GM19468 (cell line): ENCODE measurements at regions not wholly inside any gene's neighbourhood (a gene's known extent, or its start where the extent isn't known, plus 50 kb on each side); places are given as distances from the start of the nearest gene placed in this dataset.
"Not testable (repeated sequence)": the region's sequence is repeated elsewhere in the genome, so short reads cannot be mapped to it uniquely, and the experiment has no call there.

Source experiments
- ATAC-seq: cut with Tn5 transposase; IDR thresholded peaks from one replicate; pipeline ENCODE4 v1.9.1; 2021; ENCODE audit warnings: mild to moderate bottlenecking, moderate library complexity, moderate number of reproducible peaks; ENCODE audit not compliant: unreplicated experiment; ENCODE audit errors: extremely low read depth

DNA sequence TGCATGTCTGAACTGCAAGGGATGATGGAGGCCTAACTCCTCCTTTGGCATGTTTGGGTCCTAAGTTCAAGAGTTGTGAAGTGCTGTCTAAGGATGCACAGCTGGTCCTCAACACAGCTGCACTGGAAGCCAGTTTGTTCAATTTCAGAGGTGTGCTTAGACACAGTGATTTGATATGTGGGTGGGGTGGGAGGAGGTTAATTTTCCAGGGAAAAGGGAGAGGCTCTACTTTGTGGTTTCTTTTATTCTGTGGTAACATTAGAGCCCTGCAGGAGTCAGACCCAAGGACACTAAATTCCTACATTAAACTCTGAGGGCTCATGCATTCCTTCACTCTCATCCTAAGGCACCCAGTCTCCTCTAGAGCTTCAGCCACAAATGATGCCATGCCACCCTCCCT lies 188.4 kb upstream of the MAST4 start:
- no peak for ATAC-seq

DNA sequence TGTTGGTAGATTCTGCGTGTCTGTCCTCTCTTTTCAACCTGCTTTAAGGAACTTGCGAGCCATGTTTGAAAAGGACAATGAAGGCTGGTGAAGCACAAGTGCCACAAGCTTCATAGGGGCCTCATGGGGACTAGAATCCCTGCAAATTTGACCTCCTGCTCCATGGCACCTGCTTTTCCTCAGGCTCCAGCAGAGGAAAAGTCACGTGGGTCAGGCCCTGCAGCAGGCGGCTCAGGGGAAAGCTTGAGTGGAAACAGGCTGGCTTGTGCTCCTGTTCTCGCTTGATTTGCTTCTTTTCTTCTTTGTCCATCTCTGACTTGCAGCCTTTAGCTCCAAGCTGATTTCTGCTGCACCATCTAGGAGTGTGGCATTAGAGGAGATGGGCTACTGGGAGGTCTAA lies 187.6 kb upstream of the MAST4 start:
- ATAC-seq, result no peak

DNA sequence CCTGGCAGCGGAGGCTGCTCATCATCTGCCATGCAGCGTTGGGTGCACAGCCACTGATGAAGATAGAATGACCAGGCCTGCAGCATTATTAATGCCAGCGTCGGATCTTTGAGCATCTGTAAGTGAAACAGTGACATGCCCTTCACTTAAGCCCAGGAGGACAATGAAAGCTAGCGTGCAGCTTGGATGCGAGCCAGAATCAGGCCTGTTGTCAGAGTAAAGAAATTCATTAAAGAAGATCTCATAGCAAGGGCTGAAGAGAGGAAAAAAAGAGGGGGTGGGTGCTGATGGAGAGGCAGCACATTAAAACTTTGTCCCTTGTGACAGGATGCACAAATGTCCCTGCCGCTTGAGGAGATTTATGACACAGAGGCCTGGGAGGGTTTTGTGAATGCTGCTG lies 186.1 kb upstream of the MAST4 start:
- no peak for ATAC-seq

DNA sequence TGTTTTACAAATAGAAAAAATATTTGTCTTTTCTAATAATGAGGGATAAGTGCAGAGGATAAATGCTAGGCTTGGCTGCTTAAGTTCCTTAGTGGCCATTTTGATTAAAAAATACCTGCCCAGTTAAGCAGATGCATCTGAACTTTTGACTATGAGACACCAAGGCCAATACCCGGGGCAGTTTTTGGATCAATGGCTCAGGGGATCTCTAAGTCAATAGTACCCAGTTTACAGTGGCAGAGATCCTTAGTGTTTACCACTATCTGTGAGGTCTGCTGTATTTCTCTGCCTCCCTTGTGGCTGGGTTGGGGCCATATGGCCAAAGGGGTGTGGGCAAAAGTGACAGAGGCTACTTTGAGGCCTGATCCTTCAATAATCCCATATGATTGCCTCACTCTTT lies 184.5 kb upstream of the MAST4 start:
- ATAC-seq, result no peak

DNA sequence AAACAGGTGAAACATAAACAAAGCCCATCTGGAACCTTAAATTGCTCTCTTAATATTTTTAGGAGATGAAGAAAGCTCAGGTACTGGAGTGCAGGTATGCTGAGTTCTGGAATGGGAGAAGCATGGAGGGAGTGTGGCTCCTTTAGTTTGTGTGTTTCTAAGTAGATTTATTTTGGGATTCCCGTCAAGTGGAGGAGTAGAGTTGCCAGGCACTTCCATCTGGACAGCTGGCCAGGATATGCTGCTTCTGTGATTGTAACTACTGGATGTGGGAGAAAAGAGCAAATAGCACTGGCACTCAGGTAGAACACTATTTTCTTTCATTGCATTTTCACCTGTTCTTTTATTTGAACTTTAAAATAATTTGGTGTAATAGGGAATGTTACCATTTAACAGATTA lies 182.3 kb upstream of the MAST4 start:
- no peak for ATAC-seq

DNA sequence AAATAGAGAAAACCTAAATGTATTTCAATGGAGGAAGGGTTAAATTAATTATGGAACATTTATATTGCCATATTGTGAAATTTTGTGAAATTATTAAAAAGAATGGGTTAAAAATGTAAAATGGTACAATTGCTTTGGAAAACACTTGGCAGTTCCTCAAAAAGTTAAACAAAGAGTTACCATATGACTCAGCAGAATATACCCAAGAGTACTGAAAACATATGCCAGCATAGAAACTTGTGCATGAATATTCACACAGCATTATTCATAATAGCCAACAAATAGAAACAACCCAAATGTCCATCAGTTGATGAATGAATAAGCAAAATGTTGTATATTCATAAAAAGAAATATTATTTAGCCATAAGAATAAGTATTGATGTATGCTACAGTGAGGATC lies 181.0 kb upstream of the MAST4 start:
- no peak for ATAC-seq

DNA sequence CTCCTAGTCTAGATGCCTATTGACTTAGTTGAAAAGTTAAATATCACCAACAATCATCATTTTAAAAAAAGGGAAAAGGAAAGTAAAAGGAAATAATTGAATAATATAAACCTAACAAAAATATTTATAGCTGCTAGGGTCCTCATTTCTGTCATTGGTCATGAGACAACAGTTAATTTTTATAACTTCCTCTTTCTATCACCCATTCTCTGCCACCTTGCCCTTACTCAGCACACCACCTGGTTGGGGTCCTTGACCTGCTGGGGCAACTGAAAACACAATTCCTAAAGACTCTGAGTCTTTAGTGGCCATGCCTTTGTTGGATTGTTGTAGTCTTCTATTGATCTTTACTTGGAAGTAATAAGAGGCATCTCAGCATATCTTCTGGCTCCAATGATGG lies 179.5 kb upstream of the MAST4 start:
- ATAC-seq, result no peak

DNA sequence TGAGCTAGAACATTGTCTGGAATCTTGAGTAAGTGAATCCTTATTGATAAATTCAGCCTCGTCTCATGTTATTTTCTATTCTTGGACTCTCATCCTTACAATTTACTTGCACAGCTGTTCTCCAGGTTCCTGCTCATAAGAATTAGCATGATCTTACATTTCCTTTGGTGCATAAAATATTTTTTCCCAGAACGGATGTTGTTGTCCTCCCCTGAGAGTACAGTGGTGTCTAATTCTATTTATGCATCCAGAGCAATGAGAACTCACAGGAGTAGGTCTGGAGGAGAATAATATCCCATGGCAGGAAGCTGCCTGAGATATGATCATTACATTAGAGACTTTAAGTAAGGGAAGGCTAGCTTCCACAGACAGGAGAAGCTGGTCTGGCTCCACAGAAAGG lies 178.4 kb upstream of the MAST4 start:
- ATAC-seq, result no peak

DNA sequence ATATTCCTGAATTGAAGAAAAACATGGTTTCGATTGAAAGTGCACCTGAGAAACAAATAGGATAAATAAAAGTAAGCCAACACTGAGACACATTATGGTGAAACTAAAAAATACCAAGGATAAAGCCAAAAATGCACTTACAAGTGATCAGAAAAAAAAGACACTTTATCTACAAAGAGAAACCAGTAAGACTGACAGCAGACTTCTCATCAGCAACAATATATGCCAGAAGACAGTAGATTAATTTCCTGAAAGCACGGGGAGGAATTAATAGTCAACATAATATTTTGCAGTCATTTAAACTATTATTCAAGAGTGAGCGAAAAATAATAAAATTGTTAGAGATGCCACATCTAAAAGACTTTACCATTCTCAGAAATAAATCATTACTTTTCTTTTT lies 172.7 kb upstream of the MAST4 start:
- ATAC-seq, result no peak

DNA sequence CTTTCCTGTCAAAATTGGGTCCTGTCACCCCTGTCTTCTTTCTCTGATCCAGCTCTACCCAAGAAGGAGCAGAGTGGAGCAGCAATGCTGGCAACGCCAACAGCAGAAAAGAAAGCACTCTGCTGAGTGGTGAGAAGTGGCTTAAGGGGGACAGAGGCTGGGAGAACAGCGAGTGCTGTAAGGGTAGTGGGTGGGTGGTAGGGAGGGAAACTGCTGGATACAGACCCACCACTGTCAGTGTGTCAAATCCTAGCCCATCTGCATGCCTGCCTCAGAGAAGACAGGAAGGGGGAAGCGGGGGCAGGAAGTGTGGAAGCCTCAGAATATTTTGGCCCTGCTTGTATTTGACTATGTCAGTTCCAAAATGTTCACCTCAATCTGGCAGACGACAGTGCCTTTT lies 170.4 kb upstream of the MAST4 start:
- no peak for ATAC-seq

DNA sequence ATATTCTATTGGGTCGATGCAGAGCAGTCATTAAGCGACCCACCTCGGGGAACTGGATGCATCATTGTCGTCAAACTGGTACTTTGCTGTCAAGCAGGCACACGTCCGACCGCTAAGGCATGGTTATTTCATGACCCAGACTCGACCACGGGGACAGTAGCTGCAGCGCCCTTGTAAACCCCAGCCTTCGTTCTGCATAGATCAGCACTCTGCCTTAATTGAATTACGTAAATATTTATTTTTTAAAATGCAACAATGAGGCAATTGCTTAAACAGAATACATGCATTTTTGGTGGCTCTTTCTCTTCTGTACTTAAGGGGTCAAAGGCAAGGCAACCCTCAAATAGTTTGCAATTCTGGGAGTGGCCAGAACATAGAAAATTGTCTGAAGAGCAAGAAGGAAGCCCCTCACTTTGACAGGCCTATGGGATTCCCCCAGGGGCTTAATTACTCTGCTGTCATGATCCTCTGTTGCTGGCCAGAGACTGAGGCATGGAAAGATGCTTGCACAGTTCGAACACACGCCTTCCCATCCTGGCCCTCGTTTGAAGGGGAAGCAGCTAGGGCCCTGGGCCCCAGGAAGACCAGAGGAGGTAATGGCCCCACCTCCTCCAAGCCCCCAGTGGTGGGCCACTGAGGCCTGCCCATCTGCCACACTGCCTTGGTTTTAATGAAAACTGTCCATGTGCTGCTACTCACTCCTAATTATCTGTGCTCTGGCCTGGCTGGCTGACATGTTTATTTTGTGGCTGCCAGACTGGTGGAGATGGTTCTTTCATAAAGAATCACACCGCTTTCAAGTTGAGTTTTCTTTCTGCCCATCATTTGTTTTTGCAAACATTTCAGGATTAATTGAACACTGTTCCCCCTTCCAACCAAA lies 169.7 kb upstream of the MAST4 start:
- ATAC-seq, result no peak

DNA sequence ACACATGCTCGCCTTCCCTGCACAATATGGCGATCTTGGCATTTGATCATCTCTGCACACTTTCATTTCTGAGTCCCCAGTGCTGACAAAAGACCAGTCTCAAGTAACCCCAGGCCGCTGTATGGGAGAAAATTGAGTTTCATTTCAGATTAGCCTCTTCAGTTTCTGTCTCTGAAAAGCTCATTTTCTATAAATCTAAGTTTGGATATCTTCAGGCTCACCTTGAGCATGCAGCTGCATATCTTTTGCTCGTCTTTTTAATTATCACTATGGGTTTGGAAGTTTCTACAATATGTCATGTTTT lies 169.1 kb upstream of the MAST4 start:
- no peak for ATAC-seq

DNA sequence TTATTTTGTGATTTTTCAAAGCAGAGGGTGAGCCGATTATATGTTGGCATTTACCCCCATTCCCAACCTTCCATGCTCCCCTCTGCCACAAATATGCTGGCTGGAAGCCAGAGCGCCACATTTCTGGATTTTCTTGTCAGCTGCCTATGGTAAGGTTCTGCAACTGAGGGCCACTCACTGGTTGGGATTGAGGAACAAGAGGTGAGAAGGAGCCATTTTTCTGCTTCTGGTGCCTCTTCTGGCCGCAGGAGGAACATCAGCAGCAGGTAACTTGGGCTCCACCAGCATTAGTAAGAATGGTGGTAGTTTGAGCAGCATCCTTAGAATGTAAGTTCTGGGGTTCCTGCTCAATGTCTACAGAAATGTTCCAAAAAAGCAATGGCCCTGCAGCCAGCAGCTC lies 159.5 kb upstream of the MAST4 start:
- ATAC-seq, result no peak

DNA sequence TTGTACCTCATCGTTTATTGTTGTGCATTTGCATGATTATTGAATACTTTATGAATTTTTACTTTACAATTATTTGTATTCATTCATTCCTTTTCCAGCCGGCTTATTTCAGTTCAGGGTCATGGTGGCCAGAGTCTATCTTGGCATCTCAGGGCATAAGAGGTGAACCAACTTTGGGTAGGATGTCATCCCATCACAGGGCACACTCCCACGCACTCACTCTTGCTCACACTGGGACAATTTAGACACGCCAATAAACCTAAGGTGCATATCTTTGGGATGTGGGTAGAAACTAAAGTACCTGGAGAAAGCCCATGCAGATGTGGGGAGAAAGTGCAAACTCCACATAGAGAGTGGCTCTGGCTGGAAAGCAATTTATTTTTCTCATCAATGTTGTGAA lies 158.1 kb upstream of the MAST4 start:
- ATAC-seq, result no peak

DNA sequence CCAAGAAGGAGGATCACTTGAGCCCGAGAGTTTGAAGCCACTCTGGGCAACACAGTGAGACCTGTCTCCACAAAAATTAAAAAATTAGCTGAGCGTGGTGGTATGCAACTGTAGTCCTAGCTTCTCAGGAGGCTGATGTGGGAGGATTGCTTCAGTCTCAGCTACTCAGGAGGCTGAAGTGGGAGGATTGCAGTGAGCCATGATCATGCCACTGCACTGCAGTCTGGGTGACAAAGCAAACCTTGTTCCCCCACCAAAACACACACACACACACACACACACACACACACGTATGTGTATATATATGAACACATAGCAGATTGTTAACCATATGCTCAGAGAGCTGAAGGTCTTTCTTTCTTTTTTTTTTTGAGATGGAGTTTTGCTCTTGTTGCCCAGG lies 157.5 kb upstream of the MAST4 start:
- ATAC-seq, result no peak

DNA sequence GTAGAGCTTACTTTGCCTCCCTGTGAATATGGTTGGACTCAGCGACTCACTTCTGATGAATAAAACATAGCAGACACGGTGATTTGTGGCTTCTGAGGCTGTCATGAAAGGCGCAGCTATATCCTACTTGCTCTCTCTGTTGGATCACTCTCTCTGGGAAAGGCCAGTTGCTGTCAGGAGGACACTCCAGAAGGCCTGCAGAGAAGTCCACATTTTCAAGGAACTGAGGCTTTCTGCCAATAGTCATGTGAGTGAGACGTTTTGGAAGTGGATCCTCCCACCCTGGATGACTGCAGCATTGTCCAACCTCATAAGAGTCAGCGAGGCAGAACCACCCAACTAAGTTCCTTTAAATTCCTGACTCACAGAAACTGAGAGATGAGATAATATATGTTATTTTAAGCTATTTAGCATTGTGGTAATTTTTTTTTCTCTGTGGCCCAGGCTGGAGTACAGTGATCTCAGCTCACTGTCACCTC lies 156.0 kb upstream of the MAST4 start:
- ATAC-seq, result no peak

DNA sequence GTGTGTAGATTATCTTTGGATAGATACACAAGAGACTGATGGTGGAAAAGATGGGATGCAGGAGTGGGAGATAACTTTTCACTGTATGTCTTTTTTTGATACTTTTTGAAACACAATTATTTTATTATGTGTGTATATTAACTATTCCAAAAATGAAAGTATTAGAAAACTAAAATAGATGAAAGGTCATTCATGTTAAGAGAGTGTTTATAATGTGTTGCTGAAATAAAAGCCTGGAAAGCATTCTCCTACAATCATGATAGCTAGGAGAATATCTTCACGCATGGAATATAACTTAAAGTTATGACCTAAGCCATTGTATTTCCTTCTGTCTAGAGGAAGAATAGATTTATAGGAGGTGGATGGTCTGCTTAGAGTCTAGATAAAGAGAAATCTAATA lies 154.8 kb upstream of the MAST4 start:
- no peak for ATAC-seq

DNA sequence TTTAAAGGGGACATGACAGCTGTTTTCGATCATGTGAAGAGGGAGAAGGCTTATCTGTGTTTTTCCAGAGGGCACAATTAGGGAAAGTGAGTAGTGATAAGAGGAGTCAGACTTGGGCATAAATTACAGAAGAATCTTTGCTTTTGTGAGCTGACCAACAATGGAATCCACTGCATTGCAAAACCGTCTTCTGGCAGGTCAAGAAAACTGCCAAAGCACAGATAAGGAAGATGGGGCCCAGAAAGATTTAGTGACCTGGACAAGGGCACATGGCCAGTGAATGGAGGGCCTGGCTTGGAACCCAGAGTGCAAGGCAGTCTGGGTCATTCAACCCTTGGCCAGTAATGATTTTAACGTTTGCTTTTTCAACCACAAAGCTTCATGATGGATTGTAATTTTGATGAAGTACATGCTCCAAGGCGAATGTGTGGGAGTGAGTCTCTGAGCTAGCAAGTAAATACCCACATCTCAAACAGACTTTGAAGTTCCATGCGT lies 153.2 kb upstream of the MAST4 start:
- no peak for ATAC-seq

DNA sequence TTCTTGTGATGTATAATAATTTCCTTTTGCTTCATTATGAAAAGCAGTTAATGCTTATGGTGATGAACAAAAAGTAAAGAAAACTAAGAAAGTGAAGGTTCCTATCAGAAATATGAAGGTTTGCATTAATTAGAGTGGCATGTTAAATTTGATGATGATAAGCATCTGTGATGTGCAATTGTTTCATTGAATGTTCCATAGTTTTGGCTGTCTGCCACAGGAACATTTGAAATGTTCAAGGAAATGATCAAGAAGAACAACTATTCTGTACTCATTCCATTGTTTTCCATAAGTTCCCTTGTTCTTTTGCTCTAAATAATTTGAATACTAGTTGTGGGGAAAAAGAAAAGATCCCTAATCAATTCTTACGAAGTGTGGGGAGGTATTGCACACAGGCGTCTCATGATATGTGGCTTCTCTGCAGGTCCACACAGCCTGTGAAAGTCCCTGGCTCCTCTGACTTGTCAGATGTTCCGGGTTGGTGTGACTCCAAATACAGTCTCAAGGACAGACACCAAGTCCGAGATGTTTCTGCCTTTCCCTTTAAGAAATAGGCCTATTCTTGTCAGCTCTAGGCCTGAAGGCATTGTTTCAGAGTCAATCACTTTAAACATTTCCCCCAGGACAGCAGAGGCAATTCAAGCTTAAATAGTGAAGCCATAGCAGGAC lies 152.6 kb upstream of the MAST4 start:
- ATAC-seq, result no peak

DNA sequence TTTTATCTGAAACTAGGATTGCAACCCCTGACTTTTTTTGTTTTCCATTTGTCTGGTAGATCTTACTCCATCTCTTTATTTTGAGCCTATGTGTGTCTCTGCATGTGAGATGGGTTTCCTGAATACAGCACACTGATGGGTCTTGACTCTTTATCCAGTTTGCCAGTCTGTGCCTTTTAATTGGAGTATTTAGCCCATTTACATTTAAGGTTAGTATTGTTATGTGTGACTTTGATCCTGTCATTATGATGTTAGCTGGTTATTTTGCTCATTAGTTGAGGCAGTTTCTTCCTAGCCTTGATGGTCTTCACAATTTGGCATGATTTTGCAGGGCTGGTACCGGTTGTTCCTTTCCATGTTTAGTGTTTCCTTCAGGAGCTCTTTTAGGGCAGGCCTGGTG lies 148.1 kb upstream of the MAST4 start:
- ATAC-seq, result not testable (repeated sequence)

DNA sequence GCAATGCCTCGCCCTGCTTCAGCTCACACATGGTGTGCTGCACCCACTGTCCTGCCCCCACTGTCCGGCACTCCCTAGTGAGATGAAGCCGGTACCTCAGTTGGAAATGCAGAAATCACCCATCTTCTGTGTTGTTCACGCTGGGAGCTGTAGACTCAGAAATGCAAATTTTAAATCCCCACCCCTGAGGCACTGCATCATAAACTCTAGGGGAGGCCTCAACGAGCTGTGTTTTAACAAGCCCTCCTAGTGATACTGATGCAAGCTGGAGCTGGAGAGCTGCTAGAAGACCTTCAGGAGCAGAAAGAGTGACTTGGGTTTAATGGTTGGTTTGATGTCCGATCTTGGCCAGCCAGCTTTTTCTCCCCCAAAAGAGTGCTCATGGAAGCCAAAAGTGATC lies 146.0 kb upstream of the MAST4 start:
- ATAC-seq, result no peak

DNA sequence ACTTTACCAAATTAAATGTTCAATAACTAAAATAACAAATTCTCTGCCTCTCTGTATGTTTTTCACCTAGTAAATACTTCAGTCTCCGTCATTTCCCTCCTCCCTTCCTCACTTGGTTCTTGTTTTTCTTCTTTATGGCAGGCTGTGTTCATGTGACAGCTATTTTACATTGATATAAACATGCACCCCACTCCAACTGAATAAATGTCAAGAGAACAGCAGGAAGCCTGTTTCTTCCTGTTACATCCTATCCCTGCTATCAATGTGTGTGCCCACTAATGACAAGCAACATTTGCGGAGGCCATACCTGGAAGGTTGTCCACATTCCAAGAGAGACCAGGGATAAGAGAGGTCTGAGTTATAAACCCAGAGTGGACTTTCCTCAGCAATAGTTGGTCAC lies 145.2 kb upstream of the MAST4 start:
- no peak for ATAC-seq
